Hepatocyte (in vitro differentiated cells): ENCODE measurements at regions not wholly inside any gene's neighbourhood (a gene's known extent, or its start where the extent isn't known, plus 50 kb on each side); places are given as distances from the start of the nearest gene placed in this dataset.

Experiments
- DNase-seq: peaks from one replicate; pipeline ENCODE4 v3.0.0-alpha.2; 2016; ENCODE audit warnings: low spot score
- H2AFZ ChIP-seq: fragments of 200-600 bp; sonication (generic); 2 replicates; pipeline ENCODE4 v1.6.0; 2016; ENCODE audit warnings: antibody characterized with exemption, mild to moderate bottlenecking
- H3K27ac ChIP-seq: fragments of 200-600 bp; sonication (generic); 2 replicates; pipeline ENCODE4 v1.5.1; 2016; ENCODE audit warnings: mild to moderate bottlenecking
- H3K27me3 ChIP-seq: fragments of 200-600 bp; sonication (generic); 2 replicates; pipeline ENCODE4 v1.6.1; 2016
- H3K36me3 ChIP-seq: fragments of 200-600 bp; sonication (generic); replicated peaks from 2 replicates; pipeline ENCODE4 v1.5.1; 2016; ENCODE audit warnings: low read depth; ENCODE audit not compliant: insufficient read depth
- H3K4me1 ChIP-seq: fragments of 200-600 bp; sonication (generic); 2 replicates; pipeline ENCODE4 v1.5.1; 2016; ENCODE audit warnings: mild to moderate bottlenecking, moderate library complexity; ENCODE audit not compliant: insufficient read depth
- H3K4me2 ChIP-seq: fragments of 200-600 bp; sonication (generic); 2 replicates; pipeline ENCODE4 v1.6.0; 2016
- H3K4me3 ChIP-seq: fragments of 200-600 bp; sonication (generic); 2 replicates; pipeline ENCODE4 v1.5.1; 2016; ENCODE audit warnings: mild to moderate bottlenecking
- H3K79me2 ChIP-seq: fragments of 200-600 bp; sonication (generic); 2 replicates; pipeline ENCODE4 v1.6.0; 2017; ENCODE audit warnings: mild to moderate bottlenecking
- H3K9me2 ChIP-seq: fragments of 200-600 bp; sonication (generic); replicated peaks from 2 replicates; pipeline ENCODE4 v1.6.0; 2017; ENCODE audit warnings: mild to moderate bottlenecking; ENCODE audit not compliant: insufficient read depth
- H3K9me3 ChIP-seq: fragments of 200-600 bp; sonication (generic); 2 replicates; pipeline ENCODE4 v1.5.1; 2016; ENCODE audit warnings: low read depth, mild to moderate bottlenecking
- H4K20me1 ChIP-seq: fragments of 200-600 bp; sonication (generic); 2 replicates; pipeline ENCODE4 v1.6.0; 2016; ENCODE audit warnings: mild to moderate bottlenecking; ENCODE audit not compliant: insufficient read depth, poor library complexity, severe bottlenecking
- CTCF ChIP-seq: fragments of 200-600 bp; sonication (generic); IDR thresholded peaks from 2 replicates; pipeline ENCODE4 v1.5.1; 2016; ENCODE audit warnings: antibody characterized with exemption, mild to moderate bottlenecking; ENCODE audit not compliant: poor library complexity
- EZH2 ChIP-seq: fragments of 200-600 bp; sonication (generic); IDR thresholded peaks from 2 replicates; pipeline ENCODE4 v1.6.1; 2016; ENCODE audit warnings: antibody characterized with exemption, mild to moderate bottlenecking, borderline replicate concordance
- EZH2phosphoT487 ChIP-seq: fragments of 200-600 bp; sonication (generic); IDR thresholded peaks from one replicate; pipeline ENCODE4 v1.6.1; 2018; ENCODE audit warnings: antibody characterized with exemption, mild to moderate bottlenecking, low read depth, moderate library complexity; ENCODE audit not compliant: unreplicated experiment, severe bottlenecking
- WGBS: methylation state at CpG from one replicate; pipeline ENCODE4 v1.1.6; 2016; ENCODE audit warnings: low lambda C conversion rate; ENCODE audit errors: missing lambda C conversion rate; 5-methylcytosine and 5-hydroxymethylcytosine counted together

- Histone ChIP-seq H3K4me2 (no peak overlapping the region), H4K20me1 (no peaks in the 10 kb centered on the region), H3K9me3 (no peaks in the 10 kb centered on the region), H3K9me2 (no peaks in the 10 kb centered on the region), H3K79me2 (no peaks in the 10 kb centered on the region), H3K4me1 (peaks cover 20% of the 10 kb centered on the region), H3K27me3 (no peaks in the 10 kb centered on the region), H2AFZ (no peak overlapping the region), H3K27ac (no peak overlapping the region), H3K4me3 (no peak overlapping the region), H3K36me3 (no peaks in the 10 kb centered on the region)
- no peak for TF ChIP-seq EZH2phosphoT487
- TF ChIP-seq CTCF = peak; percentile 82
- TF ChIP-seq EZH2 = no peak
- peak; percentile 85 for DNase-seq
- 27% methylated on average over 3 of the region's 3 CpGs for WGBS
These were observed 178.1 kb upstream of the PKDCC start for GRCh38 chr2:41869542-41870264.

- peaks cover 20% of the 10 kb centered on the region for H3K4me1 ChIP-seq
- no peak overlapping the region for H3K4me3 ChIP-seq
- H3K27me3 ChIP-seq = no peaks in the 10 kb centered on the region
- TF ChIP-seq EZH2 (no peak), EZH2phosphoT487 (no peak), CTCF (no peak)
- 83% methylated on average over 6 of the region's 6 CpGs for WGBS
- no peaks in the 10 kb centered on the region for H3K9me2 ChIP-seq
- no peak for DNase-seq
- H2AFZ ChIP-seq = no peak overlapping the region
- H3K79me2 ChIP-seq = no peaks in the 10 kb centered on the region
- no peak overlapping the region for H3K4me2 ChIP-seq
- H3K27ac ChIP-seq = no peak overlapping the region
- no peaks in the 10 kb centered on the region for H4K20me1 ChIP-seq
- no peaks in the 10 kb centered on the region for H3K9me3 ChIP-seq
- H3K36me3 ChIP-seq = no peaks in the 10 kb centered on the region
These were observed 177.6 kb upstream of the PKDCC start for GRCh38 chr2:41870265-41870585.

GRCh38 chr2:41871080-41871479 is 176.7 kb upstream of the PKDCC start:
- WGBS = 32% methylated on average over 9 of the region's 9 CpGs
- Histone ChIP-seq H4K20me1 (no peaks in the 10 kb centered on the region), H3K27ac (no peak overlapping the region), H3K79me2 (no peaks in the 10 kb centered on the region), H2AFZ (no peak overlapping the region), H3K9me2 (no peaks in the 10 kb centered on the region), H3K36me3 (no peaks in the 10 kb centered on the region), H3K27me3 (no peaks in the 10 kb centered on the region), H3K9me3 (no peaks in the 10 kb centered on the region), H3K4me1 (peaks cover 20% of the 10 kb centered on the region), H3K4me3 (no peak overlapping the region), H3K4me2 (no peak overlapping the region)
- TF ChIP-seq EZH2phosphoT487 (no peak), CTCF (peak; percentile 27)
- DNase-seq = no peak
